ENCODE measurements at regions not wholly inside any gene's neighbourhood (a gene's known extent, or its start where the extent isn't known, plus 50 kb on each side); places are given as distances from the start of the nearest gene placed in this dataset.

DNA sequence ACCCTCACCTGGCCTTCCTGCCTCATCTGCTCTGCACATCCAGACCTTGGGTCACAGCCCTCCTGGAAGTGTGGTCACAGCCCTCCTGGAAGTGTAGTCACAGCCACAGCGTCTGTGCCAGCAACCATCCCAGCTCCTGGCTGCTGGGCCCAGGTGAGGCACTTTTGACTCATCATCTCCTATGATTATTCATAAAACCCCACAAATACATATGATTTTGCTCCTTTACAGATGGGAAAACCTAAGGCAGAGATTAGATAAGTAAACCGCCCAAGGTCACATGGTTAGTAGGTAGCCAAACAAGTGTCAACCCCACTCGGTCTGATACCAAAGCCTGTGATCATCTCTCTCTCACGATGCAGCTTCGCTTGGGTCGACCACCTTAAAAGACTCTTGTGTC, 94.3 kb downstream of the PRLHR start:
- DNase-seq (ENCODE audit: low read depth) = no peak

DNA sequence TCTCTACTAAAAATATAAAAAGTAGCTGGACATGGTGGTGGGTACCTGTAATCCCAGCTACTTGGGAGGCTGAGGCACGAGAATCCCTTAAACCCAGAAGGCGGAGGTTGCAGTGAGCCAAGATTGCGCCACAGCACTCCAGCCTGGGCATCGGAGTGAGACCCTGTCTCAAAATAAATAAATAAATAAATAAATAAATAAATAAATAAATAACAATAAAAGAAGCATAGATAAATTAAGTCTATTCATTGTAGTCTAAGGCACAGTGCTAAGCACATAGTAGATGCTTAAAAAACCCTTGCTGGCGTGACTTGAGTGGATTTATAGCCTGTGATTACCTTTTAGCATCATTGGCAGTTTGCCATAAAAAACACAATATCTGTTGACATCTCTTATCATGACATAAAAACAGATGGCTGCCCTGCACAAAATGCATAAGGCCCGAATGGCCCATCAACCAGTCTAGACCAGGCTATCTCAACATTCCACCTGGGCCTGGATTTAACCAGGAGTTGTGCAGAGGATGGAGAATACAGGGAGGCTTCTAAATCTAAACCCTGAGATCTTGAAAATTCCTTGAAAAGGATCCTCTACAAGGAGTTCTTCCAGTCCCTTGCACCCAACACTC, 94.9 kb downstream of the PRLHR start:
- no peak for DNase-seq (ENCODE audit: low read depth)

DNA sequence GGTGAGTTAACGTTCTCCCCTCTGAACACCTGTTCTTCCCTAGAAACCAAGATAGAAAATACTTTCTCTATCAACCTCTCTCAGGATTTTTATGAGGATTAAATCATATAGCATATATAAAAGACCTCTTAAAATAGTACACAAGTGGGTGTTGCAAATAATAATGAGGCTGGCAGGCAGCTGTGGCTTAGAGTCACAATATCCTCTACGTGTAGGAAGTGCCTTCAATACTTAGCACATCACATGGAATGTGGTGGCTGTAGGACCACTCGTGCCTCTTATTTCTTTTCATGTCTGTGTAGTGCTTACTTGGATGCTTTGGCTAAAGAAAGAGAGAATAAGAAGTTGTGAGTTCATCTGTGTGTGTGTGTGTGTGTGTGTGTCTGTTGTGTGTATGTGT, 96.3 kb downstream of the PRLHR start:
- DNase-seq (ENCODE audit: low read depth) = no peak

DNA sequence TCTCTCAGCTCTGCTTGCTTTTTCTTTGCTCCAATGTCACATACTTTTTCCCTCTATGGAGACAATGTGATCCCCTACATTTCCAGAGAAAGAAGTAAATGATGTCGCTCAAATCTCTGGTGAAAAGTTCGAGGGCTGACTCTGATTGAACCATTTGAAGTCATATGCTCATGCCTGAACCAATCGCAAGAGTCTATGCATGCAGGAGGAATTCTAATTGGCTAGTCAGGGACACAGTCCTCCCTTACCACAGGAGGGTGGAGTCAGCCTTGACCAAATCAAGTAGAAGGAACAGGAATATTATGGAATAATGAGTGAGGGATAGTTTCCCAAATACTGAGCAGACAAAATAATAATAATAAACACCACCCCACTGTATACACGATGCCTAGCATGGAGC, 96.8 kb downstream of the PRLHR start:
- no peak for DNase-seq (ENCODE audit: low read depth)

DNA sequence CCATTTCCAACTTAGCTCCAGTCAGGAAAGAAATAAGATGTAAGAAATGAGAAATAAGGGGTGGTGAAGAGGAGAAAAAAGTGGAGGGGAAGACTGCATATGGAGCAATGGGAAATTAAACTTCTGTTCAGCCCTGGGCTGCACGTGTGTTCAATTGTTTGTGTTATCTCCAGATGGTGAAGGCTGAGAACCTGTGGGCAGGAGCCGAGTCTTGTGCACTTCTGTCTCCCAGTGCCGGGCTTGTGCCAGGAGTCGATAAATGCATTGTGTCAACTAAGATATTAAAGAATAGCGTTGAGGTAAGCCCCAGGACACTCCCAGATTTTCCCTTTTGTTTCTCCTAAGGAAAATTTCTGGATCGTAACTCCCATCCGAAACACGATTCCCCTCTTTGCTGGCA, 98.2 kb downstream of the PRLHR start:
- DNase-seq (ENCODE audit: low read depth) = no peak

DNA sequence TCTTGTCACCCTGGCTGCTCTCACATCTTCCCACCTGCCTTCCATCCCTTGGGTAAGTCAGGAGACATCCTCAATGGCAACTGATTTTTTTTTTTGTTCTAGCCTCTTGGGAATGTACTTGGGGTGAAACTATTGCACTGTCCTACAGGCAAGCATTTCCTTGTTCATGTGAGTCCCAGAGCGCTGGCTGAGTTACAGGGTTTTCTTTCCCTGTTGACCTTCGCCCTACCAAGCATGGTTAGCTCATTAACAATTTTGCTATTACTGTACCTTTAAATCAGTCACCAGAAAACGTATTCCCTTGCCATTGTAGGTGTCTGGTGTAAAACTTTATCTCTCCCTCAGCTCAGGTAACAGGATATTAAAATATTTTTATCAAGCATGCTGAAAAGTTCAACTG, 98.9 kb downstream of the PRLHR start:
- no peak for DNase-seq (ENCODE audit: low read depth)

DNA sequence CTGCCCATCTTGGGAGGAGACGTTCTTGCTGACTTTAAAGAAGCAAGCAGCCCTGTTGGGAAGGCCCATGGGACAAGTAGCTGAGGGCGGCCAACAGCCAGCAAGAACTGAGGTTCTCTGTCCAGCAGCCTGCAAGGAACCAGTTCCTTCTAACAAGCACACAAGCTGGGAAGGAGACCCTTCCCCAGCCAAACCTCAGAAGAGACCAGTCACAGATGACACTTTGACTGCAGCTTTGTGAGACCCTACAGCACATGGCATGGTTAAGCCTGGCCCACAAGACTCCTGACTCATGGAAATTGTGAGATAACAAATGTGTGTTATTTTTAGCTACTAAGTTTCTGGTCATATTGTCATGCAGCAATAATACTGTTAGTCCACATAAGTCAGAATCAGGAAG, 99.9 kb downstream of the PRLHR start:
- DNase-seq (ENCODE audit: low read depth) = no peak

DNA sequence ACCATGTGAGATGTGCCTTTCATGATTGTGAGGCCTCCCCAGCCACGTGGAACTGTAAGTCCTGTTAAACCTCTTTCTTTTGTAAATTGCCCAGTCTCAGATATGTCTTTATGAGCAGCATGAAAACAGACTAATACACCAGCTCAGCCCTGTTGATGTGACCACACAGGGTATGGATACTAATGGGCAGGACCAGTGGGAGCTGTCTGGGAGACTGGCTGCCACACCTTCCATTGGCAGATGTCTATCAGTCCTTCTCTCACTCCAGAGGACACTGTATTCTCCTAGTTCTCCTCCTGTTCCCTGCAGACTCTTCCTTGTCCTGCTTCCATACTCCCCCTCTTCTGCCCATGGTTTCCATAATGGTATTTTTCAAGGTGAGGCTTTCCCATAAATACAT, 104.4 kb downstream of the PRLHR start:
- no peak for DNase-seq (ENCODE audit: low read depth)

DNA sequence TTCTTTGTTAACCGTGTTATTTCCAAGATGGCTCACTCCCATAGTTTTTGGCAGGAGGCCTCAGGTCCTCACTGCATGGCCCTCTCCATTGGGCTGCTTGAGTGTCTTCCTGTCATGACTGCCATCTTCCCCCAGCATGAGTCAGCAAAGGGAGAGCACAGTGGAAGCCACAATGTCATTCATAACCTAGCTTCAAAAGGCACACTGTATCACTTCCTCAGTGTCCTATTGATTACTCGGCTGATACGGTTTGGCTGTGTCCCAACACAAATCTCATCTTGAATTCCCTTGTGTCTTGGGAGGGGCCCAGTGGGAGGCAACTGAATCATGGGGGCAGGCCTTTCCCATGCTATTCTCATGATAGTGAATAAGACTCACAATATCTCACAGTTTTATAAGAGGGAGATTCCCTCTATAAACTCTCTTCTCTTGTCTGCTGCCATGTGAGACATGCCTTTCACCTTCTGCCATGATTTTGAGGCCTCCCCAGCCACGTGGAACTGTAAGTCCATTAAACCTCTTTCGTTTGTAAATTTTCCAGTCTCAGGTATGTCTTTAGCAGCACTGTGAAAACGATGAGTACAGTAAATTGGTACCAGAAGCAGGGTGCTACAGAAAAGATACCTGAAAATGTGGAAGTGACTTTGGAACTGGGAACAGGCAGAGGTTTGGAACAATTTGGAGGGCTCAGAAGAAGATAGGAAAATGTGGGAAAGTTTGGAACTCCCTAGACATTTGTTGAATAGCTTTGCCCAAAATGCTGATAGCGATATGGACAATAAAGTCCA, 106.5 kb downstream of the PRLHR start:
- DNase-seq (ENCODE audit: low read depth) = no peak

DNA sequence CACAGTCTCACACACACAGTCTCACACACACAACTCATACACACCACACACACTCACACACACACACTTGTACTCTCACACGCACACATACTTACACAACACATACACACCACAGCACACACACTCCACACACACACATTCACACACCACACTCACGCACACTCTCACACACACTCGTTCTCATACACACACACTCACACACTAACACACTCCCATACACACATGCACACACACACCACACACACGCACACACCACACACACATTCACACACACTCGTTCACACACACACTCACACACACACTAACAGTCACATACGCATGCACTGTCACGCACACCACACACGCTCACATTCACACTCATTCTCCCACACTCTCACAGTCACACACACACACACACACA, 109.8 kb downstream of the PRLHR start:
- DNase-seq (ENCODE audit: low read depth) = no peak

DNA sequence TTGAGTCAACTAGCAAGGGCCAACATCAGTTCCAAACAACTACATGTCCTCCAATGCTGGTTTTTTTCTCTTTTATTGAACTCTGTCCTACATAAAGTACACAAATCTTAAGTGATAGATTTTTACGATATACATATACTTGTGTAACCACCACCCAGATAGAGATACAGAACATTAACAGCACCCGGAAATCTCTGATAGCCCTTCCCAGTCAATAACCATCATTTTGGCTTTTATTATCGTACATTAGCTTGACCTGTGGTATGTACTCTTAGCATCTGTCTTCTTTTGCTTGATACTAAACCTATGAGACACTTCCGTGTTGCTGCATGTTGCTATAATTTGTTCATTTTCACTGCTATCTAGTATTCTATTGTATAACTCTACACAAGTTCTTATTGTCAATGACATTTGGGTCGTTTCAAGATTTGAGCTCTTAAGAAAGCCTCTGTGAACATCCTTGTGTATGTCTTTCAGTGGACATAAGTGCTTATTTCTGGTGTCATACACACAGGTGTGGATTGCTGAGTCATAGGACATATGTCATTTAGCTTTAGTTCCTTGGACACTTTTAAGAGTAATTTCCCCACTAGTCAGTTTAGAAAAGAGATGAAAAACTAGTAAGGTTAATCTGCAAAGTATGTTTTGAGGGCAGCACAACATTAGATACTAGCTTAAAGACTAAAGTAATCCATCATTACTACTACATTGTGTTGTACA, 111.1 kb downstream of the PRLHR start:
- DNase-seq (ENCODE audit: low read depth) = no peak

DNA sequence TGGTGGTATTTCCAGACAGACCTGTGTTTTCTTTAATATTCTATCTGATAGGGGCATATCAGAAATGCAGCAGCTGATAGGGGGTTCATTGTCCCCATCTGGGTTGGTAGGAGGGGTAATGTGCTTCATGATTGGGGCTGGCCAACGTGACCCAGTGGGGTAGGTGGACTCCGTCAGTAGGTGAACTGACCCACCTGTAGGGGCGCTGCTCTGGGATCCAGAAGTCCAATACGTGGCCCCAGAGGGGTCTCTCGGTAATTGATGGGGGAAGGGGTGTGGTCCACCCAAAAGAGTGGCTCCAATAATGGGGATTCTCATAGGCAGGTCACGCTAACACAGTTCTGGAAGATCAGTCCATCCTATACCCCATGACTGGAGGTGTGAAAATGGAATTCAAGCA, 112.0 kb downstream of the PRLHR start:
- no peak for DNase-seq (ENCODE audit: low read depth)

DNA sequence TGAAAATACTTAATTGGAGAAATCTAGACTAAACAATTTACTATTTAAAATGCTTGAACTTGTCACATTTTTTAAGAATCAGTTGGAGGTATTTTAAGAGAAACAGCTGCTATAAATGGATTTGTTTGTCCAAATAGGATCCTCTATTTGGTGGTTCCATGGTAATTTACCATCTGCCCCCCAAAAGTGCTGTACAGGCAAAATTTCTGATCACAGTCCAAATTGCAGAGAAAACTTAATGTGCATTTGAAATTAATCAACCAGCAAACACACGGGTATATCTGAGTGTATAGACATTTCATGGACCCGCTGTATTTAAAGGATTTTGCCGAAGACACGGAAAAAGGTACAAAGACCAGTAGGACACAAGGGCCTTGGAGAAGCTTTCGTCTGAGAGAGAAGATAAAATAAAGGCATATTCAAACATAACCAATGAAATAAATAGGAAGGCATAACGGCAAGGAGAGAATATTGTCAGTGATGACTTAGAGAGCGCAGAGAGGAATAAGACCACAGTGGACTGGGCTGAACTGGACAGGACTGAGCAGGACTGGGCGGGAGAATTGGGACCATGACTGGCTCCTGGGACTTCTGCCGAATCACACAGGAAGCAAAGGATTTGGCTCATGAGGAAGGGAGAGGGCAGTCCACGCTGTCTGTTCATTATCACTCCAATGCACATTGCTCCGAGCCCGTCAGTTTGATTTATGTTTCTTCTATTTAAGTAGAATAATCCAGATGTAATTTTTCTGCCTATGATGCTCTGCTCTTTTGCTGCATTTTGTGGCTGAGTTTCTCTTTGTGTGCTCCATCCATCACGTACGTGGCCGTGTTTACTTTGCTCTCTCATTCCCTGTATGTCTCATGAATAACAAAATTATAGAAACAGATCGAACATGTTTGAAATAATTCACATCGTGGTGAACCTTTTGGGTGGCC, 112.8 kb downstream of the PRLHR start:
- no peak for DNase-seq (ENCODE audit: low read depth)

DNA sequence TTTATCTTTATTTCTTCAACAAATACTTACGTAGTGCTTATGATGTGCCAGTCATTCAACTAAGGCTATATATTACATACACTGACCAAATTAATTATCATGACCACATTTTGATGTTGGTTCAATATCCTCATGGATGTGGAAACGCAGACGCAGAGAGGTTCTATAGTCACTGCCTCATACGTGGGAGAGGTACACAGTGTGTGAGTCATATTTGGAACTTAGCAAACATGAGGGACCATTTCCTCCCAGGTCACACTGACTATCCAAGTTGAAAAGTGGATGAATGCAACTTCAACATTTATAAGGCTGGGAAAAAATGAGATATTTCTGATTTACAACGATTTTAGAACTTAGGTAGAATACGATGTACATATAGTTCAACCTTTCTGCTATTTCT, 113.6 kb downstream of the PRLHR start:
- DNase-seq (ENCODE audit: low read depth) = no peak

DNA sequence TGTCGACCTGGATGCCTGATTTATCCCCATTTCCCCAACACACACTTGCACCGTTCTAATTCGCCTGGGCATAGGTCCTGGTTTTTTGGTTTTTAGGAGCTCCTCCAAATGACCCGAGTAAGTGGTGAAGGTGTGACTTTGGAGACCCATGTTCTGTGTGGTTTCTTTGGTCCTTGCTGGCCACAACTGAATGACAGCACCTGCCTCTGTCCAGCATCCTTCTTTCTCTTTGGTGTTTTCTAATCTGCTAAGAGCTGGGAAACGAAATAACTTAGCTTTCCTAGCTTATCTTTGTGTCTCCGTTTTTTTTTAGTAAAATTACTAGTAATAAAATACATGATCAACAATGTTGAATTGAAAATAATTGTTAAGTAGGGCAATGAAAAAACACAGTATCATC, 120.2 kb downstream of the PRLHR start:
- no peak for DNase-seq (ENCODE audit: low read depth)

DNA sequence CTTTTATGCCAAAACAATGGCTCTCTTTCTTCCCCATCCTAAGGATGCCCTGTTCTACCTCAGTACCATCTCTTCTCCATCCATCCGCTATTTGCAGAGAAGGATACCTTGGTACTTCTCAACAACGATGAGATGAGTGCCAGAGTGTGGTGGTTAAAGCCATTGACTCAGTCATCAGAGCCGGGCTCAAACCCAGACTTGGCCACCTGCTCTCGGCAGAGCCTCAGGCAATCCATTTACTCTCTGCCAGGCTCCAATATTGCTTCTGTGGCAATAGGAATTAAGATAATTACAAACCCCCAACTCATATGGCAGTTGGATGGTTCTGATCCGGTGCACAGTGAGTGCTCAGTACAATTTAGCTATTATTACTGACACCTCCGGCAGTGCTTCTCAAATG, 121.3 kb downstream of the PRLHR start:
- DNase-seq (ENCODE audit: low read depth) = no peak

DNA sequence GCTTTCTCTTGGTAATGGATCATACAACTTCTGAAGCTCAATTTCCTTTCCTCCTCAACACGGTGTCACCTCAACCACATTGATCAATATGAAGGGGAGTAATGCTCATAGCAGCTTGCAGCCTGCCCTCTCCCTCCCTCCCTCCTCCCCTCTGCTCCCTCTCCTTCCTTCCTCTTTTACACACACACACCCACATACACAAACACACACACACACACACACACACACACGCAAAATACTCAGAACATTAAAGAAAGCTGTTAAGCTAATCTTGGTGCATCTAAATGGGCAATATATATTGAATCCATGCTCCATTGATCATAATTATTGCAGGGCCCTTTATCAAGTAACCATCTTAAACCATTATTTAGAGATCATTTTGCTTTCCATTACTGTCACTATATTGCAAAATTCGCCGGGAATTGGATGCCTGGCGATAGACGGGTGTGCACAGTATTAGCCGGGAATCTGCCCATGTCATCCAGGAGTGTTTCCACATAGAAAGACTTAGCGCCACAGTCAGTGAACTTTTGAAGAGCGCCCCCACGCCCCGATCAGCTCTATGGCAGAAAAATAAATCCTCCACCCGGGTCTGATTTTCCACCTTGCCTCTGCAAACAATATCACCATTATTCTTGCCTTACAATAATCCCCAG, 122.0 kb downstream of the PRLHR start:
- no peak for DNase-seq (ENCODE audit: low read depth)

DNA sequence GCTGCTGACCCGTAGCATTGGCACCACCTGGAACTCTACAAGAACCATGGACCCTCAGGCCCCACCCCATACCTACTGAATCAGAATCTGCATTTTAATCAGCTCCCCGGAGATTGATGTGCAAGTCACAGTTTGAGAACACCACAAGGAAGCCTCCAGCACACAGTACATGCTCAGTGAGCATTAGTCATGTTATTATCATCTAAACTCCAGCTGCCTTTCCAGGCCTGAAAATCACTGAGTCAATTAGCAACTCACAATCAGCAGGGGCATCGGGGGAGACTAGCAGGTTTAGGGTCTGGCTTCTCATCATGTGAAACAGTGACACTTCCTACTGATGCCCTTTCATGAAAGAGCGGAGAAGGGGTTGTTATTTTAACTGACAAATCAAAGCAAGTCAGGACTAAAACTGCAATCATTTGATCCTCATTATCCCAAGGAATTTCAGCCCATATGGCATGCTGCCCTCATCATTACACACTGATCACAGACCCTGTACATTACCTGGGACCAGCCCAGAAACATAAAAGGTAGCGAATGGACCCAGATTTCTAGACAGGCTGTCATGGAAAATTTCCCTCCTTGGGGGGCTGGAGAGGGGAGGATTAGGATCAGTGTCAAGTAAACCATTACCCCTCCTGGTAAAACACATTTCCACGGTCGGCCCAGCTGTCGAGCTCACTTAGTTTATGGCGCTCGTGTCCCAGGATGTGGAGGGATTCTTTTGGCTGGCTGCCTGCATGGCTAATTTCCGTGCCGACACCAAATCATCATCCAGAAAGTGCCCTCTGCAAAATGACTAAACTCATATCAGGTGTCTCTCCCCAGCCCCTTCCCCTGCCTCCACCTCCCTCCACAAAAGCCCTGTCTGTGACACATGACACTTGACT, 122.8 kb downstream of the PRLHR start:
- no peak for DNase-seq (ENCODE audit: low read depth)

DNA sequence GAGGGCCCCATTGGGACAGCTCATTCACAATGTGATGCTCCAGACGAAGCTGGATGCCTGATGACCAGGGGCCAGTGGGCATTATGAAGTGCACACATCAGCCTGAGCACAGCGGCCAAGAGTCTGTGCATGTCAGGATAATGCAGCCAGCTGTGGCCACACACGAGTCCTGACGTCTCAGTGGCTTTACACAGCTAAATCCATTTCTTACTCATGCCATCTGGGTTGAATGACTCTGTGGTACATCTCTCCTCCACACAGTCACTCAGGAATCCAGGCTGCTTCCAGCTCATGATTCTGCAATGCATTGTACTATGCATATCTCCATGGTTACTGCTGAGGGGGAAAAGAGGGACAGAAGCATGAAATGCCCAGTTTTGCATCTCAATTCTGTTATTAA, 123.6 kb downstream of the PRLHR start:
- DNase-seq (ENCODE audit: low read depth) = peak; percentile 22

DNA sequence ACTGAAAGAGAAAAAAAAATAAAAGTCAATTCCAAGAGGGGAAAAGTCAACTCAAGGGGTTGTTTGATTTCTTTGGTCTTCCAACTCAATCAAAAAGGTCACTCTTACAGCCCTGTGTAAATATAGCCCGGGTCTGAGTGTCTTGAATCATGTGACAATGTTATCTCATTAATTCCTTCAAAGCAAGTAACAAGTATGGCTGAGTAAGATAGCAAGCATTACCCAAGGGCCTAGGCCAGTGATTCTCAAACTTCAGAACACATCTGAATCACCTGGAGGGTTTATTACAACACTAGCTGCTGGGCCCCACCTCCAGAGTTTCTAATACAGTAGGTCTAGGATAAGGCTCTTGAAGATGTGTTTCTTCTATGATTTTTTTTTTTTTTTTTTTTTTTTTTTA, 125.0 kb downstream of the PRLHR start:
- no peak for DNase-seq (ENCODE audit: low read depth)

DNA sequence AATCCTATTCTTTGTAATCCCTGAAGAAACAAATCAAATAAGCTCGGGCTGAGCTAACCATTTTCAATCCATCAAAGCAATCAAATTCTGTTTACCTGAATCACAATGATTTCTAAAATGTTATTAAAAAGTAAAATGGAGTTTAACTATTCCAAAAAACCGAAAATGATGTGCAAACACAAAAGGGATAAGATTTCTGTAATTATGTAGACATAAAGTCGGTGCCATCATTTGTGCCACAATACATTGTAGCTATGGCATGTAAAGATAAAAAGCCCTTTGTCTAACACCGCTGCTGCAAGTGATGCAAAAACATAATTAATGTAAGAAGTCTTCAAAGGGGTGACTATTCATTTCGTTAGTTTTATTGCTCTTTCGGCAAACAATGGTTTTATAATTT, 125.1 kb upstream of the FAM204A start:
- DNase-seq (ENCODE audit: low read depth) = no peak
